ENCODE measurements at regions not wholly inside any gene's neighbourhood (a gene's known extent, or its start where the extent isn't known, plus 50 kb on each side); places are given as distances from the start of the nearest gene placed in this dataset.

DNA sequence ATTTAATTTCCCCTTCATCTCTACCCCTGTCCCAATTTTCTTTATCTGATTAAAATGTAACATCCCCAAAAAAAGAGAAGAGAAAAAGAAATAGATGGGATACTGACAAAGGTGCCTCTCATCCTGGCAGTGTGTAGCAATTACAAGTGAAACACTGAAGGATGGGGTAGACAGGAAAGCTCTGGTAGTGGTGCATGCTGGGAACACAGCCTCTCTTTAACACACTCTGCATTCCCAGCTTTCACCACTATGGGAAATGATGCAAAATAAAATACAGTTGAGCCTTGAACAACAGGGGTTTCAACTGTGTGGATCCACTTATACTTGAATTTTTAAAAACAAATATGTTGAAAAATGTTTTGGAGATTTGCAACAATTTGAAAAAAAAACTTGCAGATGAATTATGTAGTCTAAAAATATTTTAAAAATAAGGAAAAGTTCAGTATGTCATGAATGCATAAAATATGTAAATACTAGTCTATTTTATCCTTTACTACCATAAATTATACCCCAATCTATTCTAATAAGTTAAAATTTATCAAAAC is 239.2 kb upstream of the DDX53 start:
- peaks cover 0 to 4% (median 0%) of the 10 kb centered on the region in 7 donors for H3K9me3 Mint-ChIP-seq
- TF ChIP-seq, protein P1, sequence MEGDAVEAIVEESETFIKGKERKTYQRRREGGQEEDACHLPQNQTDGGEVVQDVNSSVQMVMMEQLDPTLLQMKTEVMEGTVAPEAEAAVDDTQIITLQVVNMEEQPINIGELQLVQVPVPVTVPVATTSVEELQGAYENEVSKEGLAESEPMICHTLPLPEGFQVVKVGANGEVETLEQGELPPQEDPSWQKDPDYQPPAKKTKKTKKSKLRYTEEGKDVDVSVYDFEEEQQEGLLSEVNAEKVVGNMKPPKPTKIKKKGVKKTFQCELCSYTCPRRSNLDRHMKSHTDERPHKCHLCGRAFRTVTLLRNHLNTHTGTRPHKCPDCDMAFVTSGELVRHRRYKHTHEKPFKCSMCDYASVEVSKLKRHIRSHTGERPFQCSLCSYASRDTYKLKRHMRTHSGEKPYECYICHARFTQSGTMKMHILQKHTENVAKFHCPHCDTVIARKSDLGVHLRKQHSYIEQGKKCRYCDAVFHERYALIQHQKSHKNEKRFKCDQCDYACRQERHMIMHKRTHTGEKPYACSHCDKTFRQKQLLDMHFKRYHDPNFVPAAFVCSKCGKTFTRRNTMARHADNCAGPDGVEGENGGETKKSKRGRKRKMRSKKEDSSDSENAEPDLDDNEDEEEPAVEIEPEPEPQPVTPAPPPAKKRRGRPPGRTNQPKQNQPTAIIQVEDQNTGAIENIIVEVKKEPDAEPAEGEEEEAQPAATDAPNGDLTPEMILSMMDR (IDR thresholded peaks at IDR 0.05), result no peak
- Histone ChIP-seq H3K4me1 (ENCODE audit: control insufficient read depth in 1 of 2, insufficient read depth in 2 of 2, low read length in 2 of 2) (no peaks in the 10 kb centered on the region), H3K9me3 (replicated peaks in 1 of 2; ENCODE audit: control insufficient read depth in 1 of 2, insufficient read depth in 1 of 2, low read length in 2 of 2) (no peaks in the 10 kb centered on the region), H4K20me1 (ENCODE audit: insufficient read depth, low read length) (no peaks in the 10 kb centered on the region), H2AFZ (ENCODE audit: insufficient read depth, low read depth, low read length, poor library complexity, severe bottlenecking) (no peak overlapping the region), H3K36me3 (replicated peaks in 1 of 2; ENCODE audit: control insufficient read depth in 1 of 2, insufficient read depth in 2 of 2, low read length in 2 of 2) (no peaks in the 10 kb centered on the region), H3K4me3 (replicated peaks in 1 of 3; ENCODE audit: low read depth in 2 of 3, low read length in 3 of 3) (no peak overlapping the region), H3K79me2 (ENCODE audit: insufficient read depth, low read length) (no peaks in the 10 kb centered on the region), H3K4me2 (replicated peaks; ENCODE audit: extremely low read depth, low read length, poor library complexity, severe bottlenecking) (no peak overlapping the region), H3K27ac (ENCODE audit: low read depth in 1 of 2, low read length in 2 of 2) (no peak overlapping the region), H3K9ac (ENCODE audit: insufficient read depth, low read length, poor library complexity, severe bottlenecking) (no peak overlapping the region), H3K27me3 (ENCODE audit: control insufficient read depth in 2 of 2, insufficient read depth in 2 of 2, low read length in 2 of 2) (no peaks in the 10 kb centered on the region)
- intact Hi-C loops (cut with micrococcal nuclease), result no loop called here
- no peak overlapping the region for H3K4me3 Mint-ChIP-seq
- no peak overlapping the region for H3K27ac Mint-ChIP-seq
- DNase-seq, result no peak
- no peaks in the 10 kb centered on the region for H3K27me3 Mint-ChIP-seq (ENCODE audit: low read depth in 3 of 3)
- H3K4me1 Mint-ChIP-seq, result no peaks in the 10 kb centered on the region
- H3K36me3 Mint-ChIP-seq, result no peaks in the 10 kb centered on the region

- H3K9ac ChIP-seq (ENCODE audit: insufficient read depth, low read length, poor library complexity, severe bottlenecking), result no peak overlapping the region
- no peak overlapping the region for H2AFZ ChIP-seq (ENCODE audit: insufficient read depth, low read depth, low read length, poor library complexity, severe bottlenecking)
- Mint-ChIP-seq H3K27me3 (ENCODE audit: low read depth in 3 of 3) (peaks cover 0 to 2% (median 0%) of the 10 kb centered on the region in 3 donors), H3K4me1 (no peaks in the 10 kb centered on the region), H3K27ac (no peak overlapping the region), H3K36me3 (no peaks in the 10 kb centered on the region), H3K4me3 (no peak overlapping the region), H3K9me3 (peaks cover 3 to 10% (median 4%) of the 10 kb centered on the region in 7 donors)
- intact Hi-C loops (cut with micrococcal nuclease), result no loop called here
- no peaks in the 10 kb centered on the region for H3K9me3 ChIP-seq (replicated peaks in 1 of 2; ENCODE audit: control insufficient read depth in 1 of 2, insufficient read depth in 1 of 2, low read length in 2 of 2)
- TF ChIP-seq, protein P1 (IDR thresholded peaks at IDR 0.05), result no peak
- H3K4me3 ChIP-seq (replicated peaks in 1 of 3; ENCODE audit: low read depth in 2 of 3, low read length in 3 of 3), result no peak overlapping the region
- no peaks in the 10 kb centered on the region for H3K27me3 ChIP-seq (ENCODE audit: control insufficient read depth in 2 of 2, insufficient read depth in 2 of 2, low read length in 2 of 2)
- no peaks in the 10 kb centered on the region for H3K4me1 ChIP-seq (ENCODE audit: control insufficient read depth in 1 of 2, insufficient read depth in 2 of 2, low read length in 2 of 2)
- no peaks in the 10 kb centered on the region for H3K36me3 ChIP-seq (replicated peaks in 1 of 2; ENCODE audit: control insufficient read depth in 1 of 2, insufficient read depth in 2 of 2, low read length in 2 of 2)
- no peak overlapping the region for H3K27ac ChIP-seq (ENCODE audit: low read depth in 1 of 2, low read length in 2 of 2)
- no peaks in the 10 kb centered on the region for H3K79me2 ChIP-seq (ENCODE audit: insufficient read depth, low read length)
- WGBS (ENCODE audit: insufficient coverage), result no CpG with 5 or more reads among the region's 2 CpGs
- no peak for DNase-seq
- H4K20me1 ChIP-seq (ENCODE audit: insufficient read depth, low read length), result no peaks in the 10 kb centered on the region
- no peak overlapping the region for H3K4me2 ChIP-seq (replicated peaks; ENCODE audit: extremely low read depth, low read length, poor library complexity, severe bottlenecking)
Observed at GRCh38 chrX:22788221-22788620, 211.5 kb upstream of the DDX53 start.
